HG03045 (cell line): ENCODE measurements at regions not wholly inside any gene's neighbourhood (a gene's known extent, or its start where the extent isn't known, plus 50 kb on each side); places are given as distances from the start of the nearest gene placed in this dataset.
"Not testable (repeated sequence)": the region's sequence is repeated elsewhere in the genome, so short reads cannot be mapped to it uniquely, and the experiment has no call there.

Source experiments
- ATAC-seq: cut with Tn5 transposase; IDR thresholded peaks from one replicate; pipeline ENCODE4 v1.9.1; 2021; ENCODE audit warnings: mild to moderate bottlenecking, moderate library complexity; ENCODE audit not compliant: unreplicated experiment

GRCh38 chr2:220374282-220374681 lies 746.9 kb downstream of the SLC4A3 start:
- no peak for ATAC-seq

GRCh38 chr2:220377482-220378155 lies 750.2 kb downstream of the SLC4A3 start:
- no peak for ATAC-seq

- ATAC-seq: not testable (repeated sequence)
These were observed 760.3 kb downstream of the SLC4A3 start for GRCh38 chr2:220387758-220388157.

GRCh38 chr2:220393711-220394110 lies 766.3 kb downstream of the SLC4A3 start:
- ATAC-seq: no peak

- ATAC-seq: no peak
These were observed 767.0 kb downstream of the SLC4A3 start for GRCh38 chr2:220394433-220394832.

GRCh38 chr2:220396287-220396686 lies 768.9 kb downstream of the SLC4A3 start:
- ATAC-seq: no peak

GRCh38 chr2:220410296-220410695 lies 782.9 kb downstream of the SLC4A3 start:
- ATAC-seq: no peak

- no peak for ATAC-seq
These were observed 790.1 kb downstream of the SLC4A3 start for GRCh38 chr2:220417503-220417902.

GRCh38 chr2:220419647-220420046 lies 792.2 kb downstream of the SLC4A3 start:
- ATAC-seq: no peak

GRCh38 chr2:220420820-220421219 lies 793.4 kb downstream of the SLC4A3 start:
- no peak for ATAC-seq

- ATAC-seq: no peak
These were observed 795.2 kb downstream of the SLC4A3 start for GRCh38 chr2:220422676-220423075.

- ATAC-seq: no peak
These were observed 797.1 kb downstream of the SLC4A3 start for GRCh38 chr2:220424561-220424960.

GRCh38 chr2:220432645-220433044 lies 805.2 kb downstream of the SLC4A3 start:
- ATAC-seq: no peak

- ATAC-seq: no peak
These were observed 805.7 kb downstream of the SLC4A3 start for GRCh38 chr2:220433131-220433530.

- no peak for ATAC-seq
These were observed 807.0 kb downstream of the SLC4A3 start for GRCh38 chr2:220434385-220434784.

- no peak for ATAC-seq
These were observed 810.5 kb downstream of the SLC4A3 start for GRCh38 chr2:220437938-220438337.

GRCh38 chr2:220440731-220441130 lies 813.3 kb downstream of the SLC4A3 start:
- no peak for ATAC-seq

GRCh38 chr2:220441404-220441803 lies 814.0 kb downstream of the SLC4A3 start:
- ATAC-seq: no peak

- no peak for ATAC-seq
These were observed 814.6 kb downstream of the SLC4A3 start for GRCh38 chr2:220442012-220442411.

GRCh38 chr2:220445429-220446105 lies 818.1 kb downstream of the SLC4A3 start:
- ATAC-seq: no peak

- ATAC-seq: no peak
These were observed 818.8 kb downstream of the SLC4A3 start for GRCh38 chr2:220446106-220446712.

- no peak for ATAC-seq
These were observed 823.4 kb downstream of the SLC4A3 start for GRCh38 chr2:220450846-220451245.
